ENCODE measurements at regions not wholly inside any gene's neighbourhood (a gene's known extent, or its start where the extent isn't known, plus 50 kb on each side); places are given as distances from the start of the nearest gene placed in this dataset.

DNA sequence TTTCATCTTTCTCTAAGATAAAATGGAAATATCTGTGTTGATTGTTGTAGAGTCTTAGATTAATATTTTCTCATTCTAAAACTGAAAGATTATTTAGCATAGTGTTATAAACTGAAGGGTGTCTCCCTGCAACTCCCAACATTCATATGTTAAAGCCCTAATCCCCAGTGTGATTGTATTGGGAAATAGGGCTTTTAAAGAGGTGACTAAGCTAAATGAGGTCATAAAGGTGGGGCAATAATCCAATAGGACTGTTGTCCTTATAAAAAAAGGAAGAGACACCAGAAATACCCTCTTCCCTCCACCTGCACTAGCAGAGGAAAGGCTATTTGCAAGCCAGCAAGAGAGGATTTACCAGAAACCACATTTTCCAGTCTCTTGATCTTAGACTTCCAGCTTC lies 1626.4 kb downstream of the C4orf33 start:
- no peak overlapping the region for H3K27ac Mint-ChIP-seq (ENCODE audit: unreplicated experiment)
- Histone ChIP-seq H3K27me3 (replicated peaks; ENCODE audit: control insufficient read depth, insufficient read depth, low read length) (no peaks in the 10 kb centered on the region), H3K4me3 (ENCODE audit: low read depth, low read length) (no peak overlapping the region), H3K36me3 (ENCODE audit: control insufficient read depth, insufficient read depth, low read length) (no peaks in the 10 kb centered on the region), H3K9me3 (no peaks in the 10 kb centered on the region), H3K4me1 (no peaks in the 10 kb centered on the region)
- no TSS peak for BruUV-seq (replicated peaks)
- no peaks in the 10 kb centered on the region for H3K27me3 Mint-ChIP-seq (ENCODE audit: insufficient read depth, unreplicated experiment)
- H3K4me1 Mint-ChIP-seq (ENCODE audit: low read depth, unreplicated experiment), result no peaks in the 10 kb centered on the region
- H3K36me3 Mint-ChIP-seq (ENCODE audit: insufficient read depth, unreplicated experiment), result no peaks in the 10 kb centered on the region
- TF ChIP-seq, protein P1, sequence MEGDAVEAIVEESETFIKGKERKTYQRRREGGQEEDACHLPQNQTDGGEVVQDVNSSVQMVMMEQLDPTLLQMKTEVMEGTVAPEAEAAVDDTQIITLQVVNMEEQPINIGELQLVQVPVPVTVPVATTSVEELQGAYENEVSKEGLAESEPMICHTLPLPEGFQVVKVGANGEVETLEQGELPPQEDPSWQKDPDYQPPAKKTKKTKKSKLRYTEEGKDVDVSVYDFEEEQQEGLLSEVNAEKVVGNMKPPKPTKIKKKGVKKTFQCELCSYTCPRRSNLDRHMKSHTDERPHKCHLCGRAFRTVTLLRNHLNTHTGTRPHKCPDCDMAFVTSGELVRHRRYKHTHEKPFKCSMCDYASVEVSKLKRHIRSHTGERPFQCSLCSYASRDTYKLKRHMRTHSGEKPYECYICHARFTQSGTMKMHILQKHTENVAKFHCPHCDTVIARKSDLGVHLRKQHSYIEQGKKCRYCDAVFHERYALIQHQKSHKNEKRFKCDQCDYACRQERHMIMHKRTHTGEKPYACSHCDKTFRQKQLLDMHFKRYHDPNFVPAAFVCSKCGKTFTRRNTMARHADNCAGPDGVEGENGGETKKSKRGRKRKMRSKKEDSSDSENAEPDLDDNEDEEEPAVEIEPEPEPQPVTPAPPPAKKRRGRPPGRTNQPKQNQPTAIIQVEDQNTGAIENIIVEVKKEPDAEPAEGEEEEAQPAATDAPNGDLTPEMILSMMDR (IDR thresholded peaks at IDR 0.05; ENCODE audit: insufficient read depth in 1 of 2, low read depth in 1 of 2, low read length in 1 of 2, severe bottlenecking in 1 of 2, unreplicated experiment in 1 of 2), result no peak
- no peak overlapping the region for H3K4me3 Mint-ChIP-seq (ENCODE audit: unreplicated experiment)
- H3K9me3 Mint-ChIP-seq (ENCODE audit: unreplicated experiment), result no peaks in the 10 kb centered on the region
- ChIA-PET POLR2A (no interaction called here), CTCF (no interaction called here)
- intact Hi-C loops (cut with micrococcal nuclease; ENCODE audit: unreplicated experiment), result no loop called here
- DNase-seq, result no peak

DNA sequence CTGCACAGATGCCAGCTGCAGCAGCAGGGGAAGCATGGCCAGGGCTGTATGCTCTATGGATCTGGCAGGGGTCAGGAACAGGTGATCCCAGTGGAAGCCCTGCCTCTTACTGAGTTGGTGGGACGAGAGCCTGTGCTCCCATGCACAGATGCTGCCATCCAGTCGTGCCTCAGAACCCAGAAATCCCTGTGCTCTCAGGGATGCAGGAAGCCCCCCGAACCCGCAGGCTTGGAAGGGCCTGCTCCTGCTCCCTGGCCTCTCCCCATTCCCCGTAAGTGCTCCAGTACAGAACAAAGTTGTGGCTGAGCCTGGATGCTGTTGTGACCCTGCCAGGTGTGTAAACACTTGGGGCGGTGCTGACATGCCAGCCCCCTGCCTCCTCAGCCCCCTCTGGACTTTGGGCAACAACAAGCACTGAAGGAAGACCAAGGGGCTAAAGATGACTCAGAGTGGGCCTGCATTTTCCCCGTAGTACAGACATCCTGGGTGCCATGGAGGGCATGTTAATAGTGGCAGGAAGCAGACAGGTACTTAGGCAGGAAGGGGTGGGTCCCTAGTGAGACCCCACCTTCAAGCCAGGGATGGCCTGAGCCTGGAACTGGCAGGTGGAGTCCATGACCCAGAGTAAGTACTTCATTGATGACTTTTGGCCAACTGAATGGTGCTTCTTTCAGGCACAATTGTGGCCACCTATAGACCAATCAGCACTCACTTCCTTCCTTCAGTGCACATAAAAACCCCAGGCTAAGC lies 1640.7 kb downstream of the C4orf33 start:
- Histone ChIP-seq H3K4me1 (no peaks in the 10 kb centered on the region), H3K9me3 (no peaks in the 10 kb centered on the region), H3K4me3 (ENCODE audit: low read depth, low read length) (no peak overlapping the region), H3K27me3 (replicated peaks; ENCODE audit: control insufficient read depth, insufficient read depth, low read length) (no peaks in the 10 kb centered on the region), H3K36me3 (ENCODE audit: control insufficient read depth, insufficient read depth, low read length) (no peaks in the 10 kb centered on the region)
- H3K36me3 Mint-ChIP-seq (ENCODE audit: insufficient read depth, unreplicated experiment), result no peaks in the 10 kb centered on the region
- no peaks in the 10 kb centered on the region for H3K27me3 Mint-ChIP-seq (ENCODE audit: insufficient read depth, unreplicated experiment)
- intact Hi-C loops (cut with micrococcal nuclease; ENCODE audit: unreplicated experiment), result no loop called here
- ChIA-PET POLR2A (no interaction called here), CTCF (no interaction called here)
- H3K4me1 Mint-ChIP-seq (ENCODE audit: low read depth, unreplicated experiment), result no peaks in the 10 kb centered on the region
- no peak overlapping the region for H3K27ac Mint-ChIP-seq (ENCODE audit: unreplicated experiment)
- no peak for DNase-seq
- no peak overlapping the region for H3K4me3 Mint-ChIP-seq (ENCODE audit: unreplicated experiment)
- no peaks in the 10 kb centered on the region for H3K9me3 Mint-ChIP-seq (ENCODE audit: unreplicated experiment)
- TF ChIP-seq, protein P1 (IDR thresholded peaks at IDR 0.05; ENCODE audit: insufficient read depth in 1 of 2, low read depth in 1 of 2, low read length in 1 of 2, severe bottlenecking in 1 of 2, unreplicated experiment in 1 of 2), result no peak
- no TSS peak for BruUV-seq (replicated peaks)

DNA sequence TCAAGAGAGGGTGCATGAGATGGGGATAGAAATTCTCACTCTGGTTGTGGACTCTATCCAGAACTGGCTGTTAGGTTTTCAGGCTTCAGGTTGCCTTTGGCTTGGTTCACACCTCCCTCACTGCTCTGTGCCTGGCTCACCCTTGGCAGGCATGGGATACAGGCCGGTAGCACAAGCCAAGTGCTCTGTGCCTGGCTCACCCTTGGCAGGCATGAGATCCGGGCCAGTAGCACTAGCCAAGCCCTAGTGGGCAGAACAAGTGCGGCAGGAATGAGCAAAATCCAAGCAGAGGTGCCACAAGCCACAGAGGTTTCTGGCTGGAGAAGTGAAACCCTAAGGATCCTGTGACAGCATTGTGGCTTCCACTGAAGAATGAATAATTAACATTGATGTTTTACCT lies 1642.3 kb downstream of the C4orf33 start:
- ChIA-PET CTCF (no interaction called here), POLR2A (no interaction called here)
- Mint-ChIP-seq H3K4me3 (ENCODE audit: unreplicated experiment) (no peak overlapping the region), H3K27ac (ENCODE audit: unreplicated experiment) (no peak overlapping the region), H3K36me3 (ENCODE audit: insufficient read depth, unreplicated experiment) (no peaks in the 10 kb centered on the region), H3K27me3 (ENCODE audit: insufficient read depth, unreplicated experiment) (no peaks in the 10 kb centered on the region), H3K9me3 (ENCODE audit: unreplicated experiment) (no peaks in the 10 kb centered on the region), H3K4me1 (ENCODE audit: low read depth, unreplicated experiment) (no peaks in the 10 kb centered on the region)
- no peaks in the 10 kb centered on the region for H3K36me3 ChIP-seq (ENCODE audit: control insufficient read depth, insufficient read depth, low read length)
- H3K4me3 ChIP-seq (ENCODE audit: low read depth, low read length), result no peak overlapping the region
- DNase-seq, result no peak
- no peaks in the 10 kb centered on the region for H3K27me3 ChIP-seq (replicated peaks; ENCODE audit: control insufficient read depth, insufficient read depth, low read length)
- no peaks in the 10 kb centered on the region for H3K4me1 ChIP-seq
- intact Hi-C loops (cut with micrococcal nuclease; ENCODE audit: unreplicated experiment), result no loop called here
- TF ChIP-seq, protein P1 (IDR thresholded peaks at IDR 0.05; ENCODE audit: insufficient read depth in 1 of 2, low read depth in 1 of 2, low read length in 1 of 2, severe bottlenecking in 1 of 2, unreplicated experiment in 1 of 2), result no peak
- no TSS peak for BruUV-seq (replicated peaks)
- H3K9me3 ChIP-seq, result no peaks in the 10 kb centered on the region

All from Caco-2 (cell line).